PFSK-1 (cell line): ENCODE measurements at regions not wholly inside any gene's neighbourhood (a gene's known extent, or its start where the extent isn't known, plus 50 kb on each side); places are given as distances from the start of the nearest gene placed in this dataset.
A peak's percentile ranks its signal among the peaks of the same experiment; 100 is the strongest.

Experiments
- FOXP2 ChIP-seq: optimal IDR thresholded peaks from 2 replicates; pipeline ENCODE3; 2011; ENCODE audit warnings: borderline replicate concordance, control low read depth, inconsistent platforms; ENCODE audit not compliant: insufficient read depth; ENCODE audit errors: extremely low read length, extremely low read depth
- POLR2AphosphoS5 ChIP-seq: IDR thresholded peaks from 2 replicates; pipeline ENCODE4 v1.6.1; 2012; ENCODE audit warnings: low read depth, mild to moderate bottlenecking, control low read depth, low read length, moderate library complexity
- REST ChIP-seq, 2 experiments: IDR thresholded peaks; 2 replicates each; pipeline versions ENCODE4 v1.6.1 to v1.8.0; 2011 to 2012; ENCODE audit warnings: low read depth in 2 of 2, low read length in 2 of 2, control low read depth in 1 of 2, inconsistent platforms in 1 of 2, mild to moderate bottlenecking in 1 of 2, moderate library complexity in 1 of 2; ENCODE audit not compliant: insufficient read depth in 1 of 2
- SIN3A ChIP-seq: IDR thresholded peaks from 2 replicates; pipeline ENCODE4 v1.6.1; 2012; ENCODE audit warnings: mild to moderate bottlenecking, low read length, moderate library complexity, borderline replicate concordance; ENCODE audit not compliant: insufficient read depth
- TAF1 ChIP-seq: IDR thresholded peaks from 2 replicates; pipeline ENCODE4 v1.6.1; 2012; ENCODE audit warnings: low read length, control low read depth, borderline replicate concordance; ENCODE audit not compliant: insufficient read depth

DNA sequence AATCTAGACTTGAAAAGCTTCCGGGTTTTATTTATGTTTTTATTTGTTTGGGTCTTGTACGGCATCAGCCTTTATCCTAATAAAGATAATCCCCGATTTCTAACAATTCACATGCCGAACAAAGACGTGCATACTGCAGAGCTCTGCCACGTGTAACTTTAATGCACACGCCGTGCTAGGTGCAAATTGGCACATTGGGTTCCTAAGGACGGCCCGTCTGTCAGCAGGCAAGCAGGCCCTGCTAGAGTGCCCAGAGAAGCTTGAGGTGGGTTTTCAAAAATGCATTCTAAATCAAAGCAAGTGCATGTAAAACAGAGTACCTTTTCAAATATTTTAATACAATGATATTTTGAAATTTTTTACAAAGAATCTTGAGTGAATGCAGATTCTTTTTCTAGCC lies 806.4 kb upstream of the POU3F3 start:
- TF ChIP-seq POLR2AphosphoS5 (no peak), FOXP2 (no peak), REST (IDR thresholded peaks at IDR 0.05; ENCODE audit: insufficient read depth in 1 of 2, low read depth in 2 of 2, low read length in 2 of 2) (no peak), SIN3A (no peak), TAF1 (no peak)

- TF ChIP-seq POLR2AphosphoS5 (no peak), FOXP2 (no peak), SIN3A (no peak), TAF1 (no peak), REST (IDR thresholded peaks at IDR 0.05; ENCODE audit: insufficient read depth in 1 of 2, low read depth in 2 of 2, low read length in 2 of 2) (no peak)
These were observed 804.5 kb upstream of the POU3F3 start for GRCh38 chr2:104049438-104049837.

GRCh38 chr2:104049981-104050380 lies 803.9 kb upstream of the POU3F3 start:
- no peak for TF ChIP-seq POLR2AphosphoS5
- no peak for TF ChIP-seq REST (IDR thresholded peaks at IDR 0.05; ENCODE audit: insufficient read depth in 1 of 2, low read depth in 2 of 2, low read length in 2 of 2)
- TF ChIP-seq FOXP2 = no peak
- no peak for TF ChIP-seq SIN3A
- no peak for TF ChIP-seq TAF1

DNA sequence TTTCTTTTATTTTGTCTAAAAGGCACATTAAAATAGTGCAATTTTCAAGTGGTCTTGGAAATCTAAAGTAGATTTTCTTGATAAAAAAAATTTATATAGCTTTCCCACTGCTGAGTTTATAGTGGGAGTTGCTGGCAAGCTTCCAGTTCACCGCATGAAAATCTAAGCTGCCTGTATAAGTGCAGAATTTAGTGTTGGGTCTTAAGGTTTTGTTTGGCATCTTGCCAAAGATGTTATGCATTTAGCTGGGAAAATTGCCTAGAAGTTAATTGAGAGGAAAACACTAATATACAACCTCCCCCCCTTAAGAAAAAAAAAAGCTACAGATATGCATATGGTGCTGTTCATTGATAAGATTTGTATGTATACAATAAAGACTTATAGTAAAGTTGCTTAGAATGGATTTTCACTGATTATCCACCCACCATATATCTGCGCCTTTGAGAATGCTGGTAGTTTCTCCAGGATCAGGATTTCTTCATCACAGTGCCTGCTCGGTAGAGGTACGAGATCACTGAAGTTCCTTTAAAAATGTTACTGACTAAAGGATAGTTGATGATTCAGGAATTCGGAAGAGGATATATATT lies 803.2 kb upstream of the POU3F3 start:
- TF ChIP-seq TAF1 (no peak), FOXP2 (no peak), POLR2AphosphoS5 (0 out of 2 replicates have a peak, but pooled peaks have one; percentile 30), SIN3A (no peak)

GRCh38 chr2:104051766-104052165 lies 802.1 kb upstream of the POU3F3 start:
- TF ChIP-seq SIN3A (no peak), POLR2AphosphoS5 (no peak)

- no peak for TF ChIP-seq SIN3A
- no peak for TF ChIP-seq FOXP2
- TF ChIP-seq REST (IDR thresholded peaks at IDR 0.05; ENCODE audit: insufficient read depth in 1 of 2, low read depth in 2 of 2, low read length in 2 of 2) = no peak
- TF ChIP-seq POLR2AphosphoS5 = no peak
- TF ChIP-seq TAF1 = no peak
These were observed 801.6 kb upstream of the POU3F3 start for GRCh38 chr2:104052356-104052755.
